Mammary epithelial cell (primary cell): ENCODE measurements at regions not wholly inside any gene's neighbourhood (a gene's known extent, or its start where the extent isn't known, plus 50 kb on each side); places are given as distances from the start of the nearest gene placed in this dataset.
"Not testable (repeated sequence)": the region's sequence is repeated elsewhere in the genome, so short reads cannot be mapped to it uniquely, and the experiment has no call there.

ENCODE experiments used
- CTCF ChIP-seq, 2 donors: IDR thresholded peaks in 1 of 2; conservative IDR thresholded peaks in 1 of 2; 2 replicates each; pipeline ENCODE4 v1.5.1; 2011 to 2012; ENCODE audit warnings: inconsistent platforms in 2 of 2, low read length in 2 of 2, mild to moderate bottlenecking in 2 of 2, control low read depth in 1 of 2, low read depth in 1 of 2; ENCODE audit not compliant: insufficient read depth in 1 of 2; ENCODE audit errors: extremely low read depth in 1 of 2
- EZH2 ChIP-seq: IDR thresholded peaks from 2 replicates; pipeline ENCODE4 v1.6.1; 2012; ENCODE audit warnings: low read length, inconsistent platforms, borderline replicate concordance

- not testable (repeated sequence) for TF ChIP-seq CTCF (conservative IDR thresholded peaks at IDR 0.05 in 1 of 2, IDR thresholded peaks at IDR 0.05 in 1 of 2; ENCODE audit: extremely low read depth in 1 of 2, insufficient read depth in 1 of 2, low read depth in 1 of 2, low read length in 2 of 2); EZH2
Observed at GRCh38 chr1:94292978-94293377, 55.6 kb upstream of the ARHGAP29 start.
